ENCODE measurements at regions not wholly inside any gene's neighbourhood (a gene's known extent, or its start where the extent isn't known, plus 50 kb on each side); places are given as distances from the start of the nearest gene placed in this dataset.
"Not testable (repeated sequence)": the region's sequence is repeated elsewhere in the genome, so short reads cannot be mapped to it uniquely, and the experiment has no call there.

DNA sequence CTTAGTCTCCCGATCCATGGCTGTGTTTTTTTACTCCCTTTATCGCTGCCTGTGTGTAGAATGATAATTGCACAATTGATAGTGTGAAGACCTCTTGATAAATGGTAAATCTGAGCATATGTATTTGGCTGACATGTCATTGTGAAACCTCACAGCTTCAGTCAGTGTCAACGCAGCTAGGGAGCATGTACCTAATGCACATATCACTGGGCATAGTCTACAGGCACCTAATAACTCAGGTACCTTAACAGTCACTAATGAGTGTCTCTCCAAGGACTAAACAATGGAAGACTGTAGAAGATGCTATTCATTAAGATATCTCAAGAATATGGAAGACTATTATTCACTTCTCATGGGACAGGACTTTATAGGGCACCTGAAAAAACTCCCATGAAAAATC is 101.0 kb upstream of the PTPN20 start:
- TF ChIP-seq EZH2 (IDR thresholded peaks at IDR 0.05; ENCODE audit: insufficient read depth, poor library complexity, severe bottlenecking); EZH2phosphoT487 (IDR thresholded peaks at IDR 0.05; ENCODE audit: insufficient read depth, low read depth): not testable (repeated sequence)
